Activated CD4-positive, alpha-beta T cell treated with anti-CD3 and anti-CD28 coated beads, Interleukin-2, amount 50 U/mL, for 48 hours (primary cell): ENCODE measurements at regions not wholly inside any gene's neighbourhood (a gene's known extent, or its start where the extent isn't known, plus 50 kb on each side); places are given as distances from the start of the nearest gene placed in this dataset.
A peak's percentile ranks its signal among the peaks of the same experiment; 100 is the strongest.
"Not testable (repeated sequence)": the region's sequence is repeated elsewhere in the genome, so short reads cannot be mapped to it uniquely, and the experiment has no call there.

Experiments used
- DNase-seq, 2 experiments: peaks; one replicate each; pipeline ENCODE4 v3.0.0-alpha.2; 2020

- no peak for DNase-seq
Observed at GRCh38 chr1:186255266-186255665, 119.8 kb downstream of the TPR start.

DNA sequence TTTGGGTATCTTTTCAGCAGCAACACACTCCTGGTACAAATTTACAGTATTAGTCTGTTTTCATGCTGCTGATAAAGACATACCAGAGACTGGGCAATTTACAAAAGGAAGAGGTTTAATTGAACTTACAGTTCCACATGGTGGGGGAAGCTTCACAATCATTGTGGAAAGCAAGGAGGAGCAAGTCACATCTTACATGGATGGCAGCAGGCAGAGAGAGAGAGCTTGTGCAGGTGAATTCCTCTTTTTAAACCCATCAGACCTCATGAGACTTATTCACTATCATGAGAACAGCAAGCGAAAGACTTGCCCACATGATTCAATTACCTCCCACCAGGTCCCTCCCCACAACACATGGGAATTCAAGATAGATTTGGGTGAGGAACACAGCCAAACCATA is 124.5 kb downstream of the TPR start:
- DNase-seq: no peak

GRCh38 chr1:186248608-186249007 is 126.4 kb downstream of the TPR start:
- not testable (repeated sequence) for DNase-seq

DNA sequence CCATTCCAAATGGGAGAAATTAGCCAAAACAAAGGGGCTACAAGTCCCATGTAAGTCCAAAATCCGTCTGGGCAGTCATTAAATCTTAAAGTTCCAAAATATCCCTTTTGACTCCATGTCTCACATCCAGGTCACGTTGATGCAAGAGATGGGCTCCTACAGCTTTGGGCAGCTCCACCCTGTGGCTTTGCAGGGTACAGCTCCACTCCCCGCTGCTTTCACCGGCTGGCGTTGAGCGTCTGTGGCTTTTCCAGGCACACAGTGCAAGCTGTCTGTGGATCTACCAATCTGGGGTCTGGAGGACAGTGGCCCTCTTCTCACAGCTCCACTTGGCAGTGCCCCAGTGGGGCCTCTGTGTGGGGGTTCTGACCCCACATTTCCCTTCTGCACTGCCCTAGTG is 130.2 kb downstream of the TPR start:
- DNase-seq: peak; percentile 6 to 11
